WERI-Rb-1 (cell line): ENCODE measurements at regions not wholly inside any gene's neighbourhood (a gene's known extent, or its start where the extent isn't known, plus 50 kb on each side); places are given as distances from the start of the nearest gene placed in this dataset.

Experiments used
- DNase-seq: peaks from one replicate; pipeline ENCODE4 v3.0.0-alpha.2; 2020
- H3K27ac ChIP-seq: fragments of 250-450 bp; sonication (Bioruptor Pico); 2 replicates; pipeline ENCODE4 v1.5.1; 2020; ENCODE audit warnings: mild to moderate bottlenecking, moderate library complexity
- H3K27me3 ChIP-seq: fragments of 250-450 bp; sonication (Bioruptor Pico); 2 replicates; pipeline ENCODE4 v1.5.1; 2021; ENCODE audit warnings: mild to moderate bottlenecking, low read depth, moderate library complexity; ENCODE audit not compliant: insufficient read depth, severe bottlenecking
- H3K36me3 ChIP-seq: fragments of 250-450 bp; sonication (Bioruptor Pico); 2 replicates; pipeline ENCODE4 v1.5.1; 2020; ENCODE audit warnings: mild to moderate bottlenecking, moderate library complexity
- H3K4me3 ChIP-seq: 2 replicates; pipeline ENCODE4 v1.5.1; 2011; ENCODE audit warnings: low read depth, mild to moderate bottlenecking, control low read depth, low read length
- H3K9me3 ChIP-seq: fragments of 250-450 bp; sonication (Bioruptor Pico); 2 replicates; pipeline ENCODE4 v1.5.1; 2021; ENCODE audit warnings: mild to moderate bottlenecking, moderate library complexity; ENCODE audit not compliant: severe bottlenecking
- CTCF ChIP-seq: IDR thresholded peaks from 2 replicates; pipeline ENCODE4 v1.5.1; 2011; ENCODE audit warnings: low read depth, mild to moderate bottlenecking, control low read depth, inconsistent platforms, low read length

DNA sequence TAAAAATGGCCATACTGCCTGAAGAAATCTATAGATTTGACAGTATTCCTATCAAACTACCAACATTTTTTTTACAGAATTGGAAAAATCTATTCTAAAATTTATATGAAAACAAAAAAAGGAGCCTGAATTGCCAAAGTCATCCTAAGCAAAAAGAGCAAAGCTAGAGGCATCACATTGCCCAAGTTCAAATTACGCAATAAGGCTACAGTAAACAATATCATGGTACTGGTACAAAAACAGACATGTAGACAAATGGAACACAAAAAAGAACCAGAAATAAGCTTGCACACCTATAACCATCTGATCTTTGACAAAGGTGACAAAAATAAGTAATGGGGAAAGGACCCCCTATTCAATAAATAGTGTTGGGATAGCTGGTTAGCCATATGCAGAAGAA is 50.2 kb upstream of the THSD7B start:
- Histone ChIP-seq H3K9me3 (no peaks in the 10 kb centered on the region), H3K27ac (no peak overlapping the region), H3K27me3 (no peaks in the 10 kb centered on the region), H3K36me3 (no peaks in the 10 kb centered on the region), H3K4me3 (no peak overlapping the region)
- no peak for DNase-seq
- no peak for TF ChIP-seq CTCF

DNA sequence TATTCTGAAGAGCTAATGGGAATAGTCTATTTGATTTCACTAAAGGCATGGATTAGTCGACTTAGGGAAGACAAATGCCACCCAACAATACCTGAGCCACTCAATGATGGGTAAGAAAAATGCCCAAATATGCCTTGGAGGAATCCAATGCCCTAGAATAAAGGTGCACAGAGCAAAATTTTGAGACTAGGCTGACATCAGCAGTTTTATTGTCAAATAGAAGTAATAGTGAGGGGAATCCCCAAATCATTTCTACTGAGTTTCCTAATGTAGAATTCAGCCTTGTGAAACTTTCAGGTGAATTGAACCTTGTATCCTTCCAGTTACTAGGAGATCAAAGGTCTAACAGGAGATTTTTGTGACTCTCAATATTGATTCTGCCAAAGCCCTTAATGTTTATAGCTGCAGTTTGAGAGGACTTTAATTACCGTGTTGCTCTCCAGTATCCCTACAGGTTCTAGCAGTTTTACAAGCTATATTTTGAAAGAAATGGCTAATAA is 50.8 kb upstream of the THSD7B start:
- no peak overlapping the region for H3K4me3 ChIP-seq
- H3K9me3 ChIP-seq: no peaks in the 10 kb centered on the region
- no peak for TF ChIP-seq CTCF
- DNase-seq: no peak
- no peaks in the 10 kb centered on the region for H3K27me3 ChIP-seq
- no peak overlapping the region for H3K27ac ChIP-seq
- no peaks in the 10 kb centered on the region for H3K36me3 ChIP-seq

- no peak for TF ChIP-seq CTCF
- Histone ChIP-seq H3K9me3 (no peaks in the 10 kb centered on the region), H3K27me3 (no peaks in the 10 kb centered on the region), H3K27ac (no peak overlapping the region), H3K36me3 (no peaks in the 10 kb centered on the region), H3K4me3 (no peak overlapping the region)
- DNase-seq: no peak
Observed at GRCh38 chr2:136713739-136714138, 51.6 kb upstream of the THSD7B start.

GRCh38 chr2:136705336-136705735 is 60.0 kb upstream of the THSD7B start:
- TF ChIP-seq CTCF: no peak
- no peak overlapping the region for H3K4me3 ChIP-seq
- DNase-seq: no peak
- H3K36me3 ChIP-seq: no peaks in the 10 kb centered on the region
- H3K9me3 ChIP-seq: no peaks in the 10 kb centered on the region
- H3K27ac ChIP-seq: no peak overlapping the region
- H3K27me3 ChIP-seq: no peaks in the 10 kb centered on the region

DNA sequence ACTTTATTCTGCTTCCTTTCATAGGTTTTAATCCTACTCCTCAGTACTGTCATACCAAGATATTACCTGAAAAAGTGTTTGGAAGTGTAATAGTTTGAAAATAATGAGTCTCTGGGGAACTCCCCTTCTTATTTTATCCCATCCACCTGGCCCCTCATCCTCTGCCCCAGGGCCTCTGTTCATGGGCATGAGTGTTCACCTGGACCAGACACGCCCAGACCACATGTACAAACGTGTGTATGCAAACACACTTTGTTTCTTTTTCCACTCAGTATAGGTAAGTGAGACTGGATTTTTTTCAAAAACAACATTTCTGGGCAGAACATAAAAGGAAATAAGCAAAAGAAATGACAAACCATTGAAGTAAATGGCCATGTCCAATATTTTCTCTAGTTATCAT is 62.1 kb upstream of the THSD7B start:
- no peak overlapping the region for H3K27ac ChIP-seq
- H3K4me3 ChIP-seq: no peak overlapping the region
- H3K9me3 ChIP-seq: no peaks in the 10 kb centered on the region
- TF ChIP-seq CTCF: no peak
- DNase-seq: no peak
- no peaks in the 10 kb centered on the region for H3K36me3 ChIP-seq
- H3K27me3 ChIP-seq: no peaks in the 10 kb centered on the region

- no peaks in the 10 kb centered on the region for H3K27me3 ChIP-seq
- no peaks in the 10 kb centered on the region for H3K36me3 ChIP-seq
- TF ChIP-seq CTCF: no peak
Observed at GRCh38 chr2:136696438-136696837, 68.9 kb upstream of the THSD7B start.

More at GRCh38 chr2:136696438-136696837, 68.9 kb upstream of the THSD7B start:
- Histone ChIP-seq H3K9me3 (no peaks in the 10 kb centered on the region), H3K4me3 (no peak overlapping the region), H3K27ac (no peak overlapping the region)
- DNase-seq: no peak
